KMS-11 (cell line): ENCODE measurements at regions not wholly inside any gene's neighbourhood (a gene's known extent, or its start where the extent isn't known, plus 50 kb on each side); places are given as distances from the start of the nearest gene placed in this dataset.

Source experiments
- H2AFZ ChIP-seq: fragments of 200-600 bp; sonication (generic); 2 replicates; pipeline ENCODE4 v1.6.1; 2016; ENCODE audit warnings: antibody characterized with exemption, mixed run types, low read depth
- H3K27ac ChIP-seq: fragments of 200-600 bp; sonication (generic); 2 replicates; pipeline ENCODE4 v1.6.1; 2016; ENCODE audit warnings: mild to moderate bottlenecking, mixed run types
- H3K27me3 ChIP-seq: fragments of 200-600 bp; sonication (generic); 2 replicates; pipeline ENCODE4 v1.6.1; 2017; ENCODE audit warnings: mild to moderate bottlenecking, low read depth, mixed run types, moderate library complexity; ENCODE audit not compliant: insufficient read depth
- H3K36me3 ChIP-seq: fragments of 200-600 bp; sonication (generic); 2 replicates; pipeline ENCODE4 v1.6.1; 2017; ENCODE audit warnings: mild to moderate bottlenecking, mixed run types; ENCODE audit not compliant: insufficient read depth
- H3K4me1 ChIP-seq: fragments of 200-600 bp; sonication (generic); 2 replicates; pipeline ENCODE4 v1.6.1; 2016; ENCODE audit warnings: mild to moderate bottlenecking, low read depth, mixed run types; ENCODE audit not compliant: poor library complexity, severe bottlenecking
- H3K4me2 ChIP-seq: fragments of 200-600 bp; sonication (generic); 2 replicates; pipeline ENCODE4 v1.7.0; 2016; ENCODE audit warnings: mild to moderate bottlenecking, mixed run types
- H3K4me3 ChIP-seq: fragments of 200-600 bp; sonication (generic); IDR thresholded peaks from 2 replicates; pipeline ENCODE4 v1.6.1; 2017; ENCODE audit warnings: low read depth, low read length, mixed read lengths; ENCODE audit not compliant: insufficient read depth
- H3K79me2 ChIP-seq: fragments of 200-600 bp; sonication (generic); 2 replicates; pipeline ENCODE4 v1.6.1; 2016; ENCODE audit warnings: low read depth, mixed run types; ENCODE audit not compliant: insufficient read depth
- H3K9ac ChIP-seq: fragments of 200-600 bp; sonication (generic); 2 replicates; pipeline ENCODE4 v1.6.1; 2016; ENCODE audit warnings: mild to moderate bottlenecking, mixed run types
- H4K20me1 ChIP-seq: fragments of 200-600 bp; sonication (generic); 2 replicates; pipeline ENCODE4 v1.6.1; 2016; ENCODE audit warnings: mild to moderate bottlenecking, mixed run types; ENCODE audit not compliant: insufficient read depth
- TF ChIP-seq, protein P1 (sequence below): fragments of 200-600 bp; sonication (generic); conservative IDR thresholded peaks from 2 replicates; pipeline ENCODE4 v1.6.1; 2017; ENCODE audit warnings: low read depth, mild to moderate bottlenecking, antibody characterized with exemption, low read length, moderate library complexity, mixed read lengths

DNA sequence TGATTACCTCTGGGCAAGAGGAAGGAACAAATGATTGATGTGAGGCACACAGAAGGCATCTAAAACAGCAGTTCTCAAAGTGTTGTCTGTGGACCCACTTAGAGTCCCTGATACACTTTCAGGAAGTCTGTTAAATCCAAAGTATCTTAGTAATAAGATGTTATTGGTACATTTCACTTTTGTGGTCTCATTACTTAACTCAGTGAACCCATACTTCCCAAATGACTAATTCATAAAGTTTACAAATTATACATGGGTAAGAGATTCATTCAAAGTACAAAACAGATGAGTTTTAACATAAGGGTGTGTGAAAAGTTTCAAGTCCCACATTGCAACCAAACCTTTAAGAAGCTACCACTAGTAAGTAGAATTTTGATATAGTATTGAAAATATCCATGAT, 440.5 kb downstream of the NUP35 start:
- Histone ChIP-seq H3K36me3 (no peaks in the 10 kb centered on the region), H2AFZ (no peak overlapping the region), H3K79me2 (no peaks in the 10 kb centered on the region), H3K27me3 (no peaks in the 10 kb centered on the region), H3K9ac (no peak overlapping the region), H3K27ac (no peak overlapping the region), H3K4me3 (no peak overlapping the region), H4K20me1 (no peaks in the 10 kb centered on the region), H3K4me2 (no peak overlapping the region), H3K4me1 (no peaks in the 10 kb centered on the region)
- TF ChIP-seq, protein P1, sequence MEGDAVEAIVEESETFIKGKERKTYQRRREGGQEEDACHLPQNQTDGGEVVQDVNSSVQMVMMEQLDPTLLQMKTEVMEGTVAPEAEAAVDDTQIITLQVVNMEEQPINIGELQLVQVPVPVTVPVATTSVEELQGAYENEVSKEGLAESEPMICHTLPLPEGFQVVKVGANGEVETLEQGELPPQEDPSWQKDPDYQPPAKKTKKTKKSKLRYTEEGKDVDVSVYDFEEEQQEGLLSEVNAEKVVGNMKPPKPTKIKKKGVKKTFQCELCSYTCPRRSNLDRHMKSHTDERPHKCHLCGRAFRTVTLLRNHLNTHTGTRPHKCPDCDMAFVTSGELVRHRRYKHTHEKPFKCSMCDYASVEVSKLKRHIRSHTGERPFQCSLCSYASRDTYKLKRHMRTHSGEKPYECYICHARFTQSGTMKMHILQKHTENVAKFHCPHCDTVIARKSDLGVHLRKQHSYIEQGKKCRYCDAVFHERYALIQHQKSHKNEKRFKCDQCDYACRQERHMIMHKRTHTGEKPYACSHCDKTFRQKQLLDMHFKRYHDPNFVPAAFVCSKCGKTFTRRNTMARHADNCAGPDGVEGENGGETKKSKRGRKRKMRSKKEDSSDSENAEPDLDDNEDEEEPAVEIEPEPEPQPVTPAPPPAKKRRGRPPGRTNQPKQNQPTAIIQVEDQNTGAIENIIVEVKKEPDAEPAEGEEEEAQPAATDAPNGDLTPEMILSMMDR = no peak

DNA sequence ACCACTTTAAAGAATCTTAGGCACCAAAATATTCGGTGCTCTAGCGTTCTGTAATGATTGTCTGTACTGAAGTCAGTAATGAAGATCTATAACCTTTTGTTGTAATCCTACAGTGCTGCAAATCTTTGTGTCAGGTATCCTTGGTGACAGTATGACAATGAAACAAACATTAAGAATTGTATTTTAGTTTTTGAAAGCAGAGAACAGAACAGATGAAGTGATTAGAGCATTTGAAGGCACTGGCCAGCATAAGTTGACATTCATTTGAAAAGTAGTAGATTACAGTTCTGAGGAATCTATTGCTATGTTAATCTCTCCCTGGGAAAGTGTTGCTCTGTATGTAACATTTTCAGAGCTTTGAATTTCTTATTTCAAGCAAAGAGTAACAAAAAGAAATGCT, 451.2 kb downstream of the NUP35 start:
- TF ChIP-seq, protein P1 = no peak
- Histone ChIP-seq H3K36me3 (no peaks in the 10 kb centered on the region), H3K4me1 (no peaks in the 10 kb centered on the region), H2AFZ (no peak overlapping the region), H3K9ac (no peak overlapping the region), H3K27ac (no peak overlapping the region), H3K79me2 (no peaks in the 10 kb centered on the region), H3K4me2 (no peak overlapping the region), H3K27me3 (no peaks in the 10 kb centered on the region), H4K20me1 (no peaks in the 10 kb centered on the region), H3K4me3 (no peak overlapping the region)

DNA sequence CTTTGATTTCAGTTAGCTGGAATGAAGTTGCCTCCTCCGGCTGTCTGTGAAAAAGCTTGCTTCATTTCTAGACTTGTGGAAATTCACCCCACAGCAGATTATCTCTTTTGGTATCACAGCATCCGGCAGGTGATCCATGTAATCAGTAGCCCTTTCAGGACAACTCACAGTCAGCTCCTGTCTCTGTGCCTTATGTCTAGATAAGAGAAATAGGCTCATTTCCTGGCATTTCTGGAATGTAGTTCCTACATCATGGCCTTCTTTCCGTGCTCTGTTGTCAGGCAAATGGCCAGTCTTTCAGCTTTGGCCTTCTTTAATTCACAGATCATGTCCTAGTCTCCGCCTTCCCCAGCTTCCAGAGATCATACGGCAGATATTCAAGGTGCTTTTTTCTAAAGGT, 455.4 kb downstream of the NUP35 start:
- no peaks in the 10 kb centered on the region for H4K20me1 ChIP-seq
- H3K4me1 ChIP-seq = no peaks in the 10 kb centered on the region
- no peak overlapping the region for H3K4me2 ChIP-seq
- H3K9ac ChIP-seq = no peak overlapping the region
- H3K27me3 ChIP-seq = no peaks in the 10 kb centered on the region
- no peaks in the 10 kb centered on the region for H3K36me3 ChIP-seq
- H3K79me2 ChIP-seq = no peaks in the 10 kb centered on the region
- no peak overlapping the region for H3K27ac ChIP-seq
- no peak overlapping the region for H3K4me3 ChIP-seq
- TF ChIP-seq, protein P1 = no peak
- H2AFZ ChIP-seq = no peak overlapping the region

DNA sequence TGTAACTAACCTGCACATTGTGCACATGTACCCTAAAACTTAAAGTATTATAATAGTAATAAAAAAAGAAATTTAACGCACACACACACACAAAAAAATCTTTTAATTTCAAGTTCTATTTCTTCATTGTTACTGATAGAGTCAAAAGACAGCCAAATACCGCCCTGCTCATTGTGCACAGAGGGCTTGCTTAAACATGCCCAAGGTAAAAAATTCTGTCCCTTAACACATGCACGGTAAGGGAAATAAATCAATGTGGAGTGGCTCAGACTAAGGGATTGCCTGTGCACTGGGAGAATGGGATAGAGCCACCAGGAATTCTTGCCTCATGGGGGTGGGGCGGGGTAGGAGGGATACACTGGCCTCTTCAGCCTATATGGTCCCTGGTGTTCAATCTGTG, 468.0 kb downstream of the NUP35 start:
- no peaks in the 10 kb centered on the region for H3K79me2 ChIP-seq
- H3K4me1 ChIP-seq = no peaks in the 10 kb centered on the region
- no peak overlapping the region for H3K9ac ChIP-seq
- H3K27me3 ChIP-seq = no peaks in the 10 kb centered on the region
- no peak overlapping the region for H2AFZ ChIP-seq
- H3K4me2 ChIP-seq = no peak overlapping the region
- no peak overlapping the region for H3K27ac ChIP-seq
- H3K4me3 ChIP-seq = no peak overlapping the region
- TF ChIP-seq, protein P1 = no peak
- no peaks in the 10 kb centered on the region for H3K36me3 ChIP-seq
- no peaks in the 10 kb centered on the region for H4K20me1 ChIP-seq

DNA sequence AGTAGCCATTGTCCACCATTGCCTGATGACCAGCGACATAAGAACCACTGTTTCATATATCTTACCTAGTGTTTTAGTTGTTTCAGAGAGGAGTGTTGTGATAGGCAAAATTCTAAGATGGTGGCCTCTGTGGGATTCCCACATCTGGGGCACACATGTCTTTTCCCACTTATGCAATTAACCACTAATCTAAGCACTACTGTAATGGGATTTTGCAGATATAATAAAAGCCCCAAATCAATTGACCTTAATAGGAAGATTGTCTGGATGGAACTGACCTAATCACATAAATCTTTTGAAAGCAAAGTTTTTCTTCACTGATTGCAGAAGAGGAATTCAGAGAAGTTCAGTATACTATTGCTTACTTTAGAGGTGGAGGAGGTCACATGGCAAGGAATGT, 469.9 kb downstream of the NUP35 start:
- Histone ChIP-seq H3K9ac (no peak overlapping the region), H3K79me2 (no peaks in the 10 kb centered on the region), H3K36me3 (no peaks in the 10 kb centered on the region), H3K4me2 (no peak overlapping the region), H2AFZ (no peak overlapping the region), H4K20me1 (no peaks in the 10 kb centered on the region), H3K27ac (no peak overlapping the region), H3K4me1 (no peaks in the 10 kb centered on the region), H3K4me3 (no peak overlapping the region), H3K27me3 (no peaks in the 10 kb centered on the region)
- TF ChIP-seq, protein P1 = no peak
